SK-N-SH (cell line): ENCODE measurements at regions not wholly inside any gene's neighbourhood (a gene's known extent, or its start where the extent isn't known, plus 50 kb on each side); places are given as distances from the start of the nearest gene placed in this dataset.
A peak's percentile ranks its signal among the peaks of the same experiment; 100 is the strongest.

Source experiments
- EP300 ChIP-seq, 2 experiments: IDR thresholded peaks; 2 replicates each; pipeline versions ENCODE4 v1.4.0 to v1.6.1; 2012; ENCODE audit warnings: borderline replicate concordance in 1 of 2, low read depth in 1 of 2, low read length in 1 of 2
- GATA2 ChIP-seq: sonication (generic); formaldehyde crosslinking; IDR thresholded peaks from 2 replicates; pipeline ENCODE4 v1.5.0; 2020; ENCODE audit warnings: mild to moderate bottlenecking, missing genetic modification reagents
- MAX ChIP-seq: IDR thresholded peaks from 2 replicates; pipeline ENCODE4 v1.4.0; 2012; ENCODE audit warnings: low read depth
- RXRA ChIP-seq: IDR thresholded peaks from 2 replicates; pipeline ENCODE4 v1.4.0; 2012; ENCODE audit warnings: low read depth, mild to moderate bottlenecking, borderline replicate concordance
- SIN3A ChIP-seq: IDR thresholded peaks from 2 replicates; pipeline ENCODE4 v1.6.1; 2012; ENCODE audit warnings: low read depth, mild to moderate bottlenecking, low read length, moderate library complexity, borderline replicate concordance
- SMC3 ChIP-seq: IDR thresholded peaks from 2 replicates; pipeline ENCODE4 v1.6.1; 2012; ENCODE audit warnings: low read depth, low read length, improper control_type of control experiment
- USF1 ChIP-seq: IDR thresholded peaks from 2 replicates; pipeline ENCODE4 v1.4.0; 2012; ENCODE audit warnings: low read depth, borderline replicate concordance

GRCh38 chr4:106418444-106418843 lies 49.9 kb upstream of the GIMD1 start (continued):
- TF ChIP-seq EP300 (IDR thresholded peaks at IDR 0.05; ENCODE audit: borderline replicate concordance in 1 of 2, low read depth in 1 of 2, low read length in 1 of 2), result peak in 1 of 2 experiments; percentile 61; a peak in 2 of 4 replicates
- TF ChIP-seq SMC3, result no peak
- TF ChIP-seq SIN3A, result no peak
- peak; percentile 96 for TF ChIP-seq GATA2 (CRISPR knock-in tag)
- TF ChIP-seq MAX, result no peak
- no peak for TF ChIP-seq RXRA
- TF ChIP-seq USF1, result no peak
